CMK (cell line): ENCODE measurements at regions not wholly inside any gene's neighbourhood (a gene's known extent, or its start where the extent isn't known, plus 50 kb on each side); places are given as distances from the start of the nearest gene placed in this dataset.

ENCODE experiments used
- DNase-seq: peaks from one replicate; pipeline ENCODE4 v3.0.0-alpha.2; 2010; ENCODE audit warnings: low read depth

GRCh38 chr12:19826980-19827550 is 387.8 kb downstream of the AEBP2 start:
- DNase-seq = no peak

- DNase-seq = no peak
Observed at GRCh38 chr12:19829100-19829853, 390.0 kb downstream of the AEBP2 start.

- DNase-seq = no peak
Observed at GRCh38 chr12:19830446-19830845, 391.2 kb downstream of the AEBP2 start.

GRCh38 chr12:19833775-19834501 is 394.6 kb downstream of the AEBP2 start:
- DNase-seq = no peak

- no peak for DNase-seq
Observed at GRCh38 chr12:19834592-19834991, 395.3 kb downstream of the AEBP2 start.

GRCh38 chr12:19836056-19836455 is 396.8 kb downstream of the AEBP2 start:
- DNase-seq = no peak

- no peak for DNase-seq
Observed at GRCh38 chr12:19836456-19836855, 397.2 kb downstream of the AEBP2 start.

- DNase-seq = no peak
Observed at GRCh38 chr12:19837543-19837942, 398.3 kb downstream of the AEBP2 start.

- no peak for DNase-seq
Observed at GRCh38 chr12:19841451-19841850, 402.2 kb downstream of the AEBP2 start.

- no peak for DNase-seq
Observed at GRCh38 chr12:19842116-19842515, 402.8 kb downstream of the AEBP2 start.

- no peak for DNase-seq
Observed at GRCh38 chr12:19844224-19844623, 404.9 kb downstream of the AEBP2 start.

GRCh38 chr12:19846574-19846973 is 407.3 kb downstream of the AEBP2 start:
- DNase-seq = no peak

- no peak for DNase-seq
Observed at GRCh38 chr12:19847294-19848059, 408.2 kb downstream of the AEBP2 start.

GRCh38 chr12:19848421-19848820 is 409.1 kb downstream of the AEBP2 start:
- no peak for DNase-seq

- no peak for DNase-seq
Observed at GRCh38 chr12:19849208-19849607, 409.9 kb downstream of the AEBP2 start.

- no peak for DNase-seq
Observed at GRCh38 chr12:19850346-19851065, 411.2 kb downstream of the AEBP2 start.

- DNase-seq = no peak
Observed at GRCh38 chr12:19852100-19852855, 413.0 kb downstream of the AEBP2 start.

- DNase-seq = no peak
Observed at GRCh38 chr12:19855851-19856250, 416.6 kb downstream of the AEBP2 start.

- no peak for DNase-seq
Observed at GRCh38 chr12:19856389-19856788, 417.1 kb downstream of the AEBP2 start.

- DNase-seq = no peak
Observed at GRCh38 chr12:19857204-19857603, 417.9 kb downstream of the AEBP2 start.

- no peak for DNase-seq
Observed at GRCh38 chr12:19867151-19867550, 427.9 kb downstream of the AEBP2 start.
